Neural cell (in vitro differentiated cells): ENCODE measurements at regions not wholly inside any gene's neighbourhood (a gene's known extent, or its start where the extent isn't known, plus 50 kb on each side); places are given as distances from the start of the nearest gene placed in this dataset.

Experiments
- H2AFZ ChIP-seq: fragments of 200-600, 300-800 bp; sonication (generic), shearing (Covaris generic); 2 replicates; pipeline ENCODE4 v1.6.0; 2014; ENCODE audit warnings: low read depth, mild to moderate bottlenecking, antibody characterized with exemption, low read length, moderate library complexity
- H3F3A ChIP-seq: fragments of 200-600 bp; shearing (Covaris generic); 2 replicates; pipeline ENCODE4 v1.6.1; 2016; ENCODE audit warnings: mild to moderate bottlenecking, moderate library complexity, mixed read lengths, antibody characterized with exemption, low read length; ENCODE audit not compliant: insufficient read depth, poor library complexity, severe bottlenecking
- H3K27ac ChIP-seq: fragments of 200-600, 300-800 bp; sonication (generic), shearing (Covaris generic); 2 replicates; pipeline ENCODE4 v1.5.1; 2014; ENCODE audit warnings: mild to moderate bottlenecking, low read length, moderate library complexity
- H3K27me3 ChIP-seq: fragments of 300-800, 200-600 bp; sonication (generic), shearing (Covaris generic); 2 replicates; pipeline ENCODE4 v1.6.0; 2014; ENCODE audit warnings: mild to moderate bottlenecking, low read depth, low read length, moderate library complexity; ENCODE audit not compliant: insufficient read depth
- H3K36me3 ChIP-seq: fragments of 300-800, 200-600 bp; sonication (generic), shearing (Covaris generic); 2 replicates; pipeline ENCODE4 v1.5.1; 2014; ENCODE audit warnings: mild to moderate bottlenecking, antibody characterized with exemption, low read length, moderate library complexity; ENCODE audit not compliant: insufficient read depth
- H3K4me2 ChIP-seq: fragments of 300-800, 200-600 bp; sonication (generic), shearing (Covaris generic); 2 replicates; pipeline ENCODE4 v1.6.0; 2014; ENCODE audit warnings: mild to moderate bottlenecking, low read length
- H3K4me3 ChIP-seq: fragments of 300-800, 200-600 bp; sonication (generic), shearing (Covaris generic); 2 replicates; pipeline ENCODE4 v1.5.1; 2014; ENCODE audit warnings: mild to moderate bottlenecking, low read length, moderate library complexity
- H3K79me2 ChIP-seq: fragments of 200-600 bp; shearing (Covaris generic); replicated peaks from 2 replicates; pipeline ENCODE4 v1.6.0; 2014; ENCODE audit warnings: mild to moderate bottlenecking, low read length, moderate library complexity; ENCODE audit not compliant: insufficient read depth
- H3K9ac ChIP-seq: fragments of 300-800, 200-600 bp; sonication (generic), shearing (Covaris generic); 2 replicates; pipeline ENCODE4 v1.6.1; 2016; ENCODE audit warnings: mild to moderate bottlenecking, low read length, mixed read lengths
- H3K9me2 ChIP-seq: fragments of 200-600 bp; shearing (Covaris generic); 2 replicates; pipeline ENCODE4 v1.6.1; 2016; ENCODE audit warnings: mild to moderate bottlenecking, low read length, mixed read lengths; ENCODE audit not compliant: insufficient read depth
- H3K9me3 ChIP-seq: fragments of 200-600, 300-800 bp; sonication (generic), shearing (Covaris generic); 2 replicates; pipeline ENCODE4 v1.6.1; 2016; ENCODE audit warnings: mild to moderate bottlenecking, mixed run types, low read length, moderate library complexity, mixed read lengths
- H4K20me1 ChIP-seq: fragments of 200-600 bp; shearing (Covaris generic); 2 replicates; pipeline ENCODE4 v1.6.1; 2016; ENCODE audit warnings: mild to moderate bottlenecking, mixed run types; ENCODE audit not compliant: insufficient read depth
- EP300 ChIP-seq: fragments of 450-650 bp; conservative IDR thresholded peaks from 2 replicates; pipeline ENCODE4 v1.6.1; 2014; ENCODE audit warnings: antibody characterized with exemption, mild to moderate bottlenecking, moderate library complexity; ENCODE audit not compliant: poor library complexity, severe bottlenecking
- EZH2 ChIP-seq: fragments of 200-600, 300-800 bp; shearing (Covaris generic), sonication (generic); IDR thresholded peaks from 2 replicates; pipeline ENCODE4 v1.6.1; 2014; ENCODE audit warnings: antibody characterized with exemption, low read length, borderline replicate concordance, mild to moderate bottlenecking; ENCODE audit not compliant: insufficient read depth, poor library complexity, severe bottlenecking
- MXI1 ChIP-seq: fragments of 450-650 bp; conservative IDR thresholded peaks from 2 replicates; pipeline ENCODE4 v1.6.1; 2014; ENCODE audit warnings: antibody characterized with exemption, mild to moderate bottlenecking; ENCODE audit not compliant: poor library complexity, severe bottlenecking
- POLR2AphosphoS5 ChIP-seq: IDR thresholded peaks from 2 replicates; pipeline ENCODE4 v1.6.1; 2012
- RAD21 ChIP-seq: fragments of 450-650 bp; conservative IDR thresholded peaks from 2 replicates; pipeline ENCODE4 v1.6.1; 2014; ENCODE audit warnings: antibody characterized with exemption, mild to moderate bottlenecking, moderate library complexity
- SMC3 ChIP-seq: fragments of 450-650 bp; conservative IDR thresholded peaks from 2 replicates; pipeline ENCODE4 v1.6.1; 2014; ENCODE audit warnings: antibody characterized with exemption, mild to moderate bottlenecking, moderate library complexity; ENCODE audit not compliant: poor library complexity
- TAF1 ChIP-seq: IDR thresholded peaks from 2 replicates; pipeline ENCODE4 v1.6.1; 2012; ENCODE audit warnings: low read depth
- TF ChIP-seq, protein P1 (sequence below): IDR thresholded peaks from 2 replicates; pipeline ENCODE4 v1.6.1; 2012; ENCODE audit warnings: borderline replicate concordance
- TF ChIP-seq, protein P2 (sequence below): fragments of 450-650 bp; IDR thresholded peaks from 2 replicates; pipeline ENCODE4 v1.5.1; 2014; ENCODE audit warnings: antibody characterized with exemption, mild to moderate bottlenecking, moderate library complexity; ENCODE audit not compliant: poor library complexity, severe bottlenecking

DNA sequence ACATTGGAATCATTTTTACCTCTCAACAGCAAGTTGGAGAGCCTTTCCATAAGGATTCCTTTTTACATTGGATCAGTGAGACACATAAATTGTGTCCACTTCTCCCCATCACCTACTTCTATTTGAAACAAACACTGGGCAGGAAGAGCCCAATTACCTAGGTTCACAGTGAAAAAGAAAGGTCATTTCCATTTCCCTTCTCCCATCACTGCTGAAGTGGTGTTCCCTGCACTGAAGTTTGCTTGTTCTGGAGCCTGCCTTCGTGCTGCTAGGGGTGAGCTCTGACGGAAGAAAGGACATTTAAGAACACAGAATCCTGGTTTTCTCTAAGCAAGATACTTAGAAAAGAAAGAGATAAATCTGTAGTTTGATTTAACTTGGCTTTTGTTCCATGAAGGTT, 123.8 kb upstream of the ZBTB20 start:
- peak overlapping the region; percentile 99 for H3K4me2 ChIP-seq
- peak overlapping the region; percentile 57 for H3K4me3 ChIP-seq
- H3K79me2 ChIP-seq: no peaks in the 10 kb centered on the region
- H3F3A ChIP-seq: peaks cover 15% of the 10 kb centered on the region
- TF ChIP-seq EP300: no peak
- no peak for TF ChIP-seq TAF1
- TF ChIP-seq, protein P1, sequence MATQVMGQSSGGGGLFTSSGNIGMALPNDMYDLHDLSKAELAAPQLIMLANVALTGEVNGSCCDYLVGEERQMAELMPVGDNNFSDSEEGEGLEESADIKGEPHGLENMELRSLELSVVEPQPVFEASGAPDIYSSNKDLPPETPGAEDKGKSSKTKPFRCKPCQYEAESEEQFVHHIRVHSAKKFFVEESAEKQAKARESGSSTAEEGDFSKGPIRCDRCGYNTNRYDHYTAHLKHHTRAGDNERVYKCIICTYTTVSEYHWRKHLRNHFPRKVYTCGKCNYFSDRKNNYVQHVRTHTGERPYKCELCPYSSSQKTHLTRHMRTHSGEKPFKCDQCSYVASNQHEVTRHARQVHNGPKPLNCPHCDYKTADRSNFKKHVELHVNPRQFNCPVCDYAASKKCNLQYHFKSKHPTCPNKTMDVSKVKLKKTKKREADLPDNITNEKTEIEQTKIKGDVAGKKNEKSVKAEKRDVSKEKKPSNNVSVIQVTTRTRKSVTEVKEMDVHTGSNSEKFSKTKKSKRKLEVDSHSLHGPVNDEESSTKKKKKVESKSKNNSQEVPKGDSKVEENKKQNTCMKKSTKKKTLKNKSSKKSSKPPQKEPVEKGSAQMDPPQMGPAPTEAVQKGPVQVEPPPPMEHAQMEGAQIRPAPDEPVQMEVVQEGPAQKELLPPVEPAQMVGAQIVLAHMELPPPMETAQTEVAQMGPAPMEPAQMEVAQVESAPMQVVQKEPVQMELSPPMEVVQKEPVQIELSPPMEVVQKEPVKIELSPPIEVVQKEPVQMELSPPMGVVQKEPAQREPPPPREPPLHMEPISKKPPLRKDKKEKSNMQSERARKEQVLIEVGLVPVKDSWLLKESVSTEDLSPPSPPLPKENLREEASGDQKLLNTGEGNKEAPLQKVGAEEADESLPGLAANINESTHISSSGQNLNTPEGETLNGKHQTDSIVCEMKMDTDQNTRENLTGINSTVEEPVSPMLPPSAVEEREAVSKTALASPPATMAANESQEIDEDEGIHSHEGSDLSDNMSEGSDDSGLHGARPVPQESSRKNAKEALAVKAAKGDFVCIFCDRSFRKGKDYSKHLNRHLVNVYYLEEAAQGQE: no peak
- TF ChIP-seq SMC3: no peak
- H3K9me3 ChIP-seq: no peaks in the 10 kb centered on the region
- no peaks in the 10 kb centered on the region for H3K9me2 ChIP-seq
- H3K27ac ChIP-seq: peak overlapping the region; percentile 100
- no peaks in the 10 kb centered on the region for H4K20me1 ChIP-seq
- H3K9ac ChIP-seq: peak overlapping the region; percentile 78
- H3K27me3 ChIP-seq: no peaks in the 10 kb centered on the region
- peak overlapping the region; percentile 18 for H2AFZ ChIP-seq
- no peaks in the 10 kb centered on the region for H3K36me3 ChIP-seq

DNA sequence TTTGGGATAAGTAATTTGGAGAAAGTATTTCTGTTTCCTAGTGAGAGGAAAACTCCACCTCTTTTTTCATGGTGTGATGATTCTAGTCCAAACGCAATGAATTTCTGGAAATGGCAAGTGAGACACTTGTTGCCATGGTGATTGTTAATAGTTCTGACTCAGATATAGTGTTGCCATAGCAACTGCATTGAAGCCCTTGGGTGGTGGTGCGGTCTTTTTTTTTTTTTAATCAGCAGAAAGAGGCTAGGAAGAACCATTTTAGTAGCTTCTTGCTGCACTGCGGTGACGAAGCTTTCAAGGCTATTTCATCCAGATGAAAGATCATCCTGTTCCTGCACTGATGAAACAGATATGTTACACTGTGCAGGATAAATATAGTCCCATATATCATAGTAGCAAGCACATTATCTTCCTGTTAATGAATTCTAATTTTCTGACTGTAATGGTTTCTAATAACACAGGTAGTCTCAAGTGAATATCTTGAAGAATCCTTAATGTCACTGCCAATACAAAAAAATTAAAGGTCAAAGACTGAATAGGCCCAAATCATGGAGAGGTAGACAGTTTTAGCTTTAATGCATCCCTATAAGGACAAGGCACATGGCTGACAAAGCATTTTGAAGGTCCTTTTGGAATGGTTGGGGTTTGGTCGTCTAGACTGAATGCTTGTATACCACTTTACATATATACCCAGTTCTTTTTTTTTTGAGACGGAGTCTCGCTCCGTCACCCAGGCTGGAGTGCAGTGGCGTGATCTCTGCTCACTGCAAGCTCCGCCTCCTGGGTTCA, 125.1 kb upstream of the ZBTB20 start:
- Histone ChIP-seq H2AFZ (no peak overlapping the region), H3K4me3 (peak overlapping the region; percentile 57), H3K4me2 (peak overlapping the region; percentile 99), H3K9me3 (no peaks in the 10 kb centered on the region), H3K27me3 (no peaks in the 10 kb centered on the region), H3K9me2 (no peaks in the 10 kb centered on the region), H3K79me2 (no peaks in the 10 kb centered on the region), H3K36me3 (no peaks in the 10 kb centered on the region), H3F3A (peaks cover 15% of the 10 kb centered on the region), H3K9ac (peak overlapping the region; percentile 78), H3K27ac (peak overlapping the region; percentile 100), H4K20me1 (no peaks in the 10 kb centered on the region)
- TF ChIP-seq, protein P2, sequence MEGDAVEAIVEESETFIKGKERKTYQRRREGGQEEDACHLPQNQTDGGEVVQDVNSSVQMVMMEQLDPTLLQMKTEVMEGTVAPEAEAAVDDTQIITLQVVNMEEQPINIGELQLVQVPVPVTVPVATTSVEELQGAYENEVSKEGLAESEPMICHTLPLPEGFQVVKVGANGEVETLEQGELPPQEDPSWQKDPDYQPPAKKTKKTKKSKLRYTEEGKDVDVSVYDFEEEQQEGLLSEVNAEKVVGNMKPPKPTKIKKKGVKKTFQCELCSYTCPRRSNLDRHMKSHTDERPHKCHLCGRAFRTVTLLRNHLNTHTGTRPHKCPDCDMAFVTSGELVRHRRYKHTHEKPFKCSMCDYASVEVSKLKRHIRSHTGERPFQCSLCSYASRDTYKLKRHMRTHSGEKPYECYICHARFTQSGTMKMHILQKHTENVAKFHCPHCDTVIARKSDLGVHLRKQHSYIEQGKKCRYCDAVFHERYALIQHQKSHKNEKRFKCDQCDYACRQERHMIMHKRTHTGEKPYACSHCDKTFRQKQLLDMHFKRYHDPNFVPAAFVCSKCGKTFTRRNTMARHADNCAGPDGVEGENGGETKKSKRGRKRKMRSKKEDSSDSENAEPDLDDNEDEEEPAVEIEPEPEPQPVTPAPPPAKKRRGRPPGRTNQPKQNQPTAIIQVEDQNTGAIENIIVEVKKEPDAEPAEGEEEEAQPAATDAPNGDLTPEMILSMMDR: no peak
- TF ChIP-seq SMC3 (peak; percentile 65), TAF1 (peak; percentile 55), MXI1 (peak; percentile 37), RAD21 (peak; percentile 70), EZH2 (no peak), EP300 (peak; percentile 93), POLR2AphosphoS5 (peak; percentile 88)
- TF ChIP-seq, protein P1: peak; percentile 86
